GM20431 (cell line): ENCODE measurements at regions not wholly inside any gene's neighbourhood (a gene's known extent, or its start where the extent isn't known, plus 50 kb on each side); places are given as distances from the start of the nearest gene placed in this dataset.

Source experiments
- in situ Hi-C: fragments of 300-500 bp; cut with MseI, MboI; formaldehyde crosslinking; loops from one replicate; pipeline ENCODE4 v1.15.0; 2020; ENCODE audit warnings: low sequenced_read_pairs; ENCODE audit not compliant: unreplicated experiment

- in situ Hi-C loops = no loop called here
These were observed 372.8 kb upstream of the DAB1 start for GRCh38 chr1:57796616-57797015.

GRCh38 chr1:57795886-57796285, 372.0 kb upstream of the DAB1 start:
- in situ Hi-C loops = no loop called here

GRCh38 chr1:57794078-57794477, 370.2 kb upstream of the DAB1 start:
- in situ Hi-C loops = no loop called here

- in situ Hi-C loops = no loop called here
These were observed 367.6 kb upstream of the DAB1 start for GRCh38 chr1:57791497-57791896.

- in situ Hi-C loops = no loop called here
These were observed 366.1 kb upstream of the DAB1 start for GRCh38 chr1:57789936-57790335.

- in situ Hi-C loops = no loop called here
These were observed 364.5 kb upstream of the DAB1 start for GRCh38 chr1:57788313-57788712.

- in situ Hi-C loops = no loop called here
These were observed 360.5 kb upstream of the DAB1 start for GRCh38 chr1:57784356-57784755.

GRCh38 chr1:57782357-57782756, 358.5 kb upstream of the DAB1 start:
- in situ Hi-C loops = no loop called here

GRCh38 chr1:57772580-57773195, 348.8 kb upstream of the DAB1 start:
- in situ Hi-C loops = no loop called here

GRCh38 chr1:57770772-57771171, 346.9 kb upstream of the DAB1 start:
- in situ Hi-C loops = no loop called here

GRCh38 chr1:57770236-57770635, 346.4 kb upstream of the DAB1 start:
- in situ Hi-C loops = no loop called here

GRCh38 chr1:57761628-57762027, 337.8 kb upstream of the DAB1 start:
- in situ Hi-C loops = no loop called here

- in situ Hi-C loops = no loop called here
These were observed 329.0 kb upstream of the DAB1 start for GRCh38 chr1:57752843-57753242.

- in situ Hi-C loops = no loop called here
These were observed 324.9 kb upstream of the DAB1 start for GRCh38 chr1:57748719-57749118.

GRCh38 chr1:57747818-57748217, 324.0 kb upstream of the DAB1 start:
- in situ Hi-C loops = no loop called here

GRCh38 chr1:57741521-57741920, 317.7 kb upstream of the DAB1 start:
- in situ Hi-C loops = no loop called here

GRCh38 chr1:57736940-57737339, 313.1 kb upstream of the DAB1 start:
- in situ Hi-C loops = no loop called here

GRCh38 chr1:57729181-57729580, 305.3 kb upstream of the DAB1 start:
- in situ Hi-C loops = no loop called here

- in situ Hi-C loops = no loop called here
These were observed 303.3 kb upstream of the DAB1 start for GRCh38 chr1:57727121-57727520.

GRCh38 chr1:57725318-57725717, 301.5 kb upstream of the DAB1 start:
- in situ Hi-C loops = no loop called here

GRCh38 chr1:57724535-57724934, 300.7 kb upstream of the DAB1 start:
- in situ Hi-C loops = no loop called here

- in situ Hi-C loops = no loop called here
These were observed 298.6 kb upstream of the DAB1 start for GRCh38 chr1:57722285-57722978.
